CD1c-positive myeloid dendritic cell (primary cell): ENCODE measurements at regions not wholly inside any gene's neighbourhood (a gene's known extent, or its start where the extent isn't known, plus 50 kb on each side); places are given as distances from the start of the nearest gene placed in this dataset.

Experiments used
- DNase-seq: peaks from one replicate; pipeline ENCODE4 v3.0.0-alpha.2; 2016; ENCODE audit errors: extremely low spot score

DNA sequence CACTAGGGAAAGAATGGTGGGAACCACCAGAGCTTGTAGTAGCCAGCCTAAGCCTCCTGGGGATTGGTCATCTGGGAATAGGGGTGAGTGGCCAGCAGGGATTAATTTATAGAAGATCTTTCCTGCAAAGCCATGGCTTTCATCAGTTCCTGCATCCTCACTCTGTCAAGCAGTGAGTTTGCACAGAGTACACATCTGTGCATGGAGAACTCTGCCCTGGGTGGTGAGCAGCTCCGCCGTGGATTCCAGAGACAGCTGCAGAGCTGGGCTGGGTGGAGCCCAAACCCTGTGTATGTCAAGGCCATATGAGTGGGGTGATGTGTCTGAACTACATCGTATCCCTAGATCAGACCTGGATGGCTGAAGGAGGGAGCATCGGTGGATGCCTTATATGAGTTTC, 182.2 kb downstream of the GLI2 start:
- DNase-seq: no peak

DNA sequence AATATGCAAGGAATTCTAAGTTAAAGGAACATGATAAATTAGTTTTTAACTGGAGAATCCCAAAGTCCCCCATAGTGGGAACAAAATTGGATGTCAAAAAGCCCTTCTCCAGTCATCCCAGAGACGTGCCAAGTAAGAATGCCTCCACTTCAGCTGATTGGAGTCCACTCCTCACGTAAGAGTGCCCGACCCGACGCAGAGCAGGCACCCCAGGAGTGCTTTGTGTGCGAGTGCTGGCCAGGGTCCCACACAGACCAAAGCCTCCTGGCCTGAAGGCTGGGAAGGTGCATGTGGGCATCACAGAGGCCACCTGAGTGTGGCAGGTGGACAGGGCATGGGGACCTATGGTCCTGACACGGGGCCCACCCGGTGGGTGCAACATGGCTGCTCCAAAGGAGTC, 183.5 kb downstream of the GLI2 start:
- no peak for DNase-seq

DNA sequence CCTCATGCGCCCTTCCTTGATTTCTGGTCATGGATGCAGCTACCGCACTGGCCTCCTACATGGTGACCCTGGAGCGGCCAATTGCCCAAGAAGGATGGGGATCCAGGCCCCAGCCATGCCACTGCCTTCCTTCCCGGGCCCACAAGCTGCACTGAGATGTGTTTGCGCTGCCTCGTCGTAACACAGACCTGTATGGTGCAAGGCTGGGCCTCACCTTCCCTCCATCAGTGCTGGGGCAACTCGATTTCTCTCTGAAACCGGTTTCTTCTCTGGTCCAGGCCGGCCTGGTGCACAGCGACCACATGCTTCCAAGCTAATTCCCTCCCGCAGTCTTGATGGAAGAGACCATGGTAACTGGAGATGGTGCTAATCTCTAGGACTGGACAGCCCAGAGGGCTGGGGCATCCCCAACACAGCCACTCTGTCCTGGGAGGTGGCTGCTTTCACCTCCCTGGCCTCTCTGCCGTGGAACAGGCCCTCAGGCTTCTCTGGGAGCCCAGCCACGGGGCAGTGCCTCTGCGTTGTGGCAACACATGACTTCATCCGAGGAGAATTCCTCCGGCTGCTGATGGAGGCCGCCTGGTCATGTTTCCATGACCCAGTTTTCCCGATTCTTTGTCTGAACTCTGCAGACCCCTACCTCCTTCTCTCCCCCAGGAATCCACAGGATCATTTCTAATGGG, 184.2 kb downstream of the GLI2 start:
- DNase-seq: no peak

DNA sequence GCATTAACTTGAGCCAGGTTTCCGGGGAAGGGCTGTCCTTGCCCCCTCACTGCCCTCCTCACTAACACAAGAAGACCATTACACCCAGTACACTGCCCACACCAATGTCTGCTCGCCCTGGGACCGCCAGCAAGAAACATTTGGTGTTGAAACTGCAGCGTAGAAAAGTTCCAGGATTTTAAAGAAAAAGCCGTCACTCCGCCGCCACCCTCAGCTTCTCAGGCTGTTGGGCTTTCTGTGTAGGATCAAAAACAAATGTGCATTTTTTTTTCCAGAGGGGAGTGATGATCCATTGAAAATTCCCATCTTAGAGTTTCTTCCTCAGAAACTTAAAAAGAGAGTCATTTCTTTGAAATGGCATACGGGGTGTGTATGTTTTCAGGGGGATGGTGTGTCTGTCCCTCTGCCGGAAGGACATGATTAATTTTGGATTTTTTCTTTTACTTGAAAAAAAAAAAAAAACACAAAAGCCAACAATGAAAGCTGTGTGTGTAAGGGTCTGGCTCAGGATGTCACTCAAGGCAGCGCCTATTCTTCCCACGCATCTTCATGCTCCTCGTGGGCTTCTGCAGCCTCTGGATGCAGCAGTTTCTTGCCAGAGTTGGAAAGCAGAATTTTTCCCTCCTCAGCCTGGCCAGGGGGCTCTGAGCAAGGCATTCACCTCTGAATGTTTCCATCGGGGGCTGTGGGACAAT, 184.9 kb downstream of the GLI2 start:
- no peak for DNase-seq

DNA sequence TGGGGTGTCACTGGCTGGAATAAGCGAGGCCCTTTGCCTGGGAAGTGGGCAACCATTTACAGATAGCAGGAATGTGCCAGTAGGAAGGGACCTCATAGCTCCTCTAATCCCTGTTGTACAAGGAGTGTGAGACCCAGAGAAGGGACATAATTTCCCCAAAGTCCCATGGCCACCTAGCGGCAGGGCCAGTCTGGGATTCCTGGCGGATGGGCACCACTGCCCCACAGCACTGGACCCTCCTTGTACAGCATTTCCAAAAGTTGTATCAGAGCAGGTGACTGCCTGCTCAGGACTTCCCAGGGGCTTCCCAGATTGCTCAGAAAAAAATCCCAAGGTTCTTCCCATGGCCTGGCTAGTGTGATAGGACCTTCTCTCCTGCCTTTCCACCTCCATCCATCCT, 185.8 kb downstream of the GLI2 start:
- no peak for DNase-seq

DNA sequence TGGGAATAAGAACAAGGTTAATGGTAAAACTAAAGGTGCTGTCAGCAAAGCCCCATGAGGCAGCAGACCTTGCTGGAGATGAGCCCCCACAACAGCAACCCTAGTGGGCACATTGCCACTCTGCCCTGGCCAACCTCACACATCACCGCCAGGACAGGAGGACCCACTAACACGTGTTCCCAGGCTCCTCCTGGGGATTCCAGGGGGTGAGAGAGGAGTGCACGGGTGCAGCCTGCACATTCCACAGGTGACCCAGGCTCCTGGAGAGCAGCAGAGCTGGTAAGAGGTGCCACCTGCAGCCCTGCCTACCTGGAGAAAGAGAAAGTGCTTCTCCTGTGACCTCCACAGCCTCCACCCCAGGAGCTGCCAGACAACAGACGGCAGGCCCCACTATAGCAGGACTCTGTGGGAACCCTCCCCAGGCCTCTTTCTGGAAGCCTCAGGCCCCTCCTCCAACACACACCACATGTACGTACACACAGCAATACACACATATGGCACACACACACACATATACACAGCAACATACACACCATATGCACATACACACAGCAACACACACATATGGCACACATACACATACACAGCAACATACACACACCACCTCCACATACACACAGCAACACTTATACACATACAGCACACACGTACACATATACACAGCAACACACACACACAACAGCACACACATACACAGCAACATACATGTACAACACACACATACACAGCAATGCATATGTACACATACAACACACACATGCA, 187.1 kb downstream of the GLI2 start:
- no peak for DNase-seq

DNA sequence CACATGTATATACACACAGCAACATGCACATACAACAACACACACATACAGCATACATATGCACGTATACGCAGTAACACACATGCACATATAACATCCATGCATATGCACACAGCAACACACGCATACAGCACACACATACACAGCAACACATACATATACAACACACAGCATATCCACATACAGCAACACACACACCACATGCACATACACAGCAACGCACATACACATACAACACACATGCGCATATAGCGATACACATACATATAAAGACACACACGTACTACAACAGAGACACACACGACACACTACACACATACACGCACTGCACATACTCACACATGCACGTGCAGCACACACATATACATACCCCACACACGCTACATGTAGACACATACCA, 187.8 kb downstream of the GLI2 start:
- no peak for DNase-seq

DNA sequence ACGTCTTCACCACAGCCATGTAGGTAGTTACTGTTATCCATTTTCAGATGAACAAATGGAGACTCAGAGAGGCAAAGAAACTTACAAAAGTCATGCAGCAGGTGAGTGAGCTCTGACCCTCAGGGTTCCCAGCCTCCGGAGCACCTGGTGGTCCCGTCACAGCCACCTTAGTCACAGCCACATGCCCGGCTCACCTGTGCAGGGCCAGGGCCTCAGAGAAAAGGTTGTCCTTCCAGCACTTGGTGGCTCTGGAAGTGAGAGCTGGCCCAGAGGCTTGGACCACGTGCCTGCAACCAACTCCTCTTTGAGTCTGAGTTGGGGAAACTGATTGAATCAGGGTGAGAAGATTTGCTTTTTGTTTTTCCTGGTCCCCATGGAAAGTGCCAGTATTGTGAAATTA, 189.3 kb downstream of the GLI2 start:
- DNase-seq: no peak

DNA sequence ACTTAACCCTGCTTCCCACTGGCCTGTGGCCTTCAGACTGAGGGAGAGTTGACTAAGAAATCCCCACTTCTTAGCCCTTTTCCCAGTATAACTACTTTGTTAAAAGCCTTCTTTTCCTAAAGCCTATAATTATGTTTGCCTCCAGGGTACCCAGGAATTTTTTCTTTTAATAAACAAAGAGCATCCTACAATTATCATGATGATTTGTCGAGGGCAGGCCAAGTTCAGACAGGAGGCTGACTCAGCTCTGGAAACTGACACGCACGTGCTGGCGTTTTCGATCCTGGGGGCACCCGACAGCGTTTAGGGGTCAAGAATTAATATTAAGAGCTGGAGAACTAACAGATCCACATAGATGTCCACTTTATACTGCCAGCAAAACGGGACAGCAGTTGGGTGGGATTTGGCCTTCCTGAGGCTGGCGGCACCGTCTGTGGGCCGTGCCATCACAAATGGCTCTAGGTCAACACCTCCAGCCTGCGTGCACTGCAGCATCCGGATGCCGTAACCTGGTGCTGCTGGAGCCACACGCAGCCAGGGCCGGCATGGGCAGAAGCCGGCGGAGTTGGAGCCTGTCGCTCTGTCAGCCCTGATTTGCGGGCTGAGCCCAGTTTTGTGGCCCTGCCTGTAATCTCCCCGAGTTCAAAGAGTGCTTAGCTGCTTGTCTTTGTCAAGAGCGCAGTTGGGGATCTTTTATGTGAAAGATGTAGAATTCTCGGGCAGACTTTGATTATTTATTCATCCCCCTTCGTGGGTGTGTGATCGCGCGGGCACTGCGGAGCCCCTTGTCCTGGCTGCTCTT, 191.0 kb downstream of the GLI2 start:
- DNase-seq: no peak

DNA sequence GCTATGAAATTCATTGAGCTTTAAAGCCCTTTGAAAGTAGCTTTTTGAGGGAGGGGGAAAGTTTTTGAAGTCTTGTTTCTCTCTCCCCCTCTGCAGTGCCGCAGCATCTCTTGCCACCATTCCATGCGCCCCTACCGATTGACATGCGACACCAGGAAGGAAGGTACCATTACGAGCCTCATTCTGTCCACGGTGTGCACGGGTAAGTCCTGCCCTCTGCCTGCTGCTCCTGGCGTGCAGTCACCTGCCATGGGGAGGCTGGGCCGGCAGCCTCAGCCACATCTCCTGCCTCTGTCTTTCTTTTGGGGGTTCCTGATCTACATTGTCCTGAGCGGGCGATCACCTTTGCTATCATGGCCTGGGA, 191.6 kb downstream of the GLI2 start:
- no peak for DNase-seq

DNA sequence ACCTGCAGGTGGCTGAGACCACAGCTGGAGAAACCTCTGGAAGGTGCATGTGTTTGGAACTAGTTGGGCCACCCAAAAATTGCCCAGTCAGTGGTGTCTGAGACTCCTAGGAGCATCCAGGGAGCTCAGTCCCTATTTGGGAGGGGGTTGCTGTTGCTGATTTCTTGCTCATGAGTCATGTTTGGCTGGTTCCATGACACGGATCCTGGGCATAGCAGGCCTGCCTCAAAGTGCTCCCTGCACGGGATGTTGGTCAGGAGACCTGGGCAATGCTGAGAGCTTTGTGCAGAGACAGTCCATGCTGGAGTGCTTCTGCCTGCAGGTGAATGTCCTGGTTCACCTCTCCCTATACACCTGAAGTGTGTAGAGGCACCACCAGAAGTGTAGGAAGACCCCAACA, 194.2 kb downstream of the GLI2 start:
- no peak for DNase-seq

DNA sequence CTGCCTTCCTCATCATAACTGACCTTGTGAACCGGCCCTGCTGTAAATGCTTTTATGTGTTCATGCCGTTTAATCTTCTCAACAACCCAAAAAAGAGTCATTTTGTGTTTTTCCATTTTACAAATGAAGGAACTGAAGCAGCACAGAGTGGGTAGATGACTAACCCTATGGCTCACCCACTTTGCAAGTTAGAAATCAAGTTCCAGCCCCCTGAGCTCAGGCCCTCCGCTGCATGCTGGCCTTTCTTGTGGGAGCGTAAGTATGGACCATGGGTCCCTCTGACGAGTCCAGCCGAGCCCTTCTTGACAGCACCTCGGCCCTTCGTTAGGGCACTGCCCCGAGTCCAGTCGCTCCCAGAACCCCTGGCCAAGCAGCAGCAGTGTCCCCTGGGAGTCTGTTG, 194.6 kb downstream of the GLI2 start:
- DNase-seq: no peak

DNA sequence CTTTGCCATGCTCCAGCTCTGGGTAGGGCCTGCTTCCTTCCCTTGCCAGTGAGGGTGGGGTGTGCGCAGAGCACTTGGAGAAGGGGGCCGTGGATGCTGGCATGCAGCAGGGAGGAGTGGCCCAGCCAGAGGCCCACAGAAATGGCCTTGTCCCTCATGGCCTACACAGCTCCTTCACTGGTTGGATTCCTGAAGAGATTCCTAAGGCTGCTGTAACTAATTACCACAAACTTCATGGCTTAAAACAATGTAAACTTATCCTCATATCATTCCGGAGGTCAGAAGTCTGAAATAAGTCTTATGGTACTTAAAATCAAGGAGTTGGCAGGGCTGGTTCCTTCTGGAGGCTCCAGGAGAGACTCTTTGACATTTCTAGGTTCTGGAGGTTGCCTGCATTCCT, 195.2 kb downstream of the GLI2 start:
- no peak for DNase-seq

DNA sequence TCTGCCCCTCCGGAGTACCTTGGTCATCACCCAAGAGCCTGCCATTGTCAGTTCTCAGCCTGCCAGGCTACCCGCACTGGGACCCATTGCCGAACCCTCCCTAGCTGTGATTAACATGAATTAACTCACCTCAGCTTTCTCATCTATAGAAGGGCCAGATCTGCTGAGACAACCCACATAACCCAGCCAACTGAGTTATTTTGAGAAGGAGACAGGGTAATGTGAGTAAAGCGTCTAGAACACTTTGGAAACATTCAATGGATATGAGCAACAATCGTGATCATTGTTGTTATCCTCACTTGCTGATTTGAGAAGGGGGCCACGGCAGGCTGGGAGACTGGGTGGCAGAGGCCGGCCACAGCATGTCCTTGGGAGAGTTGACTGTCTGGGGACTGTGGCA, 196.8 kb downstream of the GLI2 start:
- no peak for DNase-seq

DNA sequence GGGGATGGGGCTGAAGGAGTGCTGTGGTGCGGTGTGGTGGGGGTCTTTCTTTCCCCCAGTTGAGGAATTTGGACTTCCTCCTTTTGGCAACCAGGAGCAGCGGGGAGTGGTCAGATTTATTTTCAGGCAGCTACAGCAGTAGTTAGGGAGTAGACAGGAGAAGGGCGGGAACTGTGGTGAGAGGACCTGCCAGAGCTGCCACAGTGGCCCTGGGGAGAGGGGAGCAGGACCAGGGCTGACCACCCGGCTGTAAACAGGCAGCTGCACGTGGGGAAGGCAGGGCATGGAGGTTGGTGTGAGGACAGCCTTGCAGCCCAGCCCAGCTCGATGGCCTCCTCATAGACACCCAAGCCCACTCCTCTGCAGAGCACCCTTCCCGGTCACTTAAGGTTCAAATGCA, 197.2 kb downstream of the GLI2 start:
- no peak for DNase-seq

DNA sequence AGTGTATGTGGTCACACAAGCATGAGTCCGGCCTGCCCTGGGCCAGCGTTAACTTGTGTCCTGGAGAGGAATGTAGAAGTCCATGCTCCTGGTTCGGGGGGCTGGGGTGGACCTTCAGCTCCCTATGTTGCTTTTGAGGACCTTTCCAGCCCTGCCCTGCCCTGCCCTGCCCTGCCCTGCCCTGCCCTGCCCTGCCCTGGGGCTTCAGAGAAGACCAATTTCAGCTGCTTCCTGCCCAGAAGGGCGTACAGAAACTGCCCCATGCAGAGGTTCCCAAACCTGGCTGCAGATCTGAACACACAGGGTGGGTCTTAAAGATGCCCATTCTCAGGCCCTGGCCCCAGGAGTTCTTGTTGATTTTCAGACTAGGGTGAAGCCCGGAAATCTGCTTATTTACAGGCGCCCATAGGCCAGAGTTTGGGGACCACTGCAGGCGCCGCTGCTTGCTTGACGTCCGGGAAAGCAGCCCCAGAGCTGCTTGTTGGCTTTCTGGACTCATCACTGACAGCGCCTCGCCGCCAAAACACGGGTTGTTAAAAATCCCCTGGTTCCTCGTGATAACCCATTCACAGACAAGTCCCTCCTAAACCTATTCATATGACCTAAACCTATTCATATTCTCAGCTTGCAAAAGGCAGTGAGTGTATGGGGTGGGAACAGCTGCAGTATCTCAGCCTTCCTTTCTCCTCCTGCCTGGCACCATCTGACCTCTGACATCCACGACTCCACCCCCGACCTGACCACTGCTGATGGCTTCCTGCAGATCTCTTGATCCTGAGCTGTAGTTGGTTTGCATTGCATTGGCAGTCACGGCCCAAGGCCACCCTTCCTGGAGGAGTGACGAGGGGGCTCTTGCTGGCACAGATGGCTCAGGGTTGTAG, 198.3 kb downstream of the GLI2 start:
- DNase-seq: no peak

DNA sequence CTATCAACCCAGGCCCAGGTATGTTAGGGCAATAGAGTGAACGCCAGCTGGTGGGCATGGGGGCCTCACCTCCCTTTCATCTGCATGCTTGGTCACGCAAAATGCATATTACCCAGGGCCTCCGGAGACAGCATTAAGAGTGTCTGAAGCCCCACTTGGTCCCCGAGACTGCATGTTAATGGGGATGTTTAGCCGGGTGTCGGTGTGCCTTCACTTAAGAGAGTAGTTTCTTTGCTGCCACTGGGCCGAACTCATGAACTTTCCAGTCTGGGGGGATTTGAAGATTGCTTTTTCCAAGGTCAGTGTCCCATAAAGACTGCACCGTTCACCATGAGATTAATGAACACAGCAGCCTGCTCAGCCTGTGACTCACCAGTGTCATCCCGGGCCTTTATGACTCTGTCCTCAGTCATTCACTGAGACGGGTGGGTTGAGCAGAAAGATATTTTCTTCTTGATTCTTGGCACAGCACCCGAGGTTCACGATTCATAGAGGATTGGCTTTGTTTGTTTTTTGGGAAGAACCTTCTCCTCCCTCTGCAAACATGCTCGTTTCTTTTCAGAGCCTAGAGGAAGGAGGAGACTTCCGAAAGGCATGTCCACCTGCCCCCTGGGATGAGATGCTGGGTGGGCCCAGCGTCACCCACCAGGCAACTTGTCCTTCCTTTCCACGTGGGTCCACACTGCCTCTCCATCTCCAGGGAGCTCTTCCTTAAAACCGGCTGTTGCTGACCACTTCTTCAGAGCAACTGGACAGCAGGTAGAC, 199.1 kb downstream of the GLI2 start:
- DNase-seq: no peak

DNA sequence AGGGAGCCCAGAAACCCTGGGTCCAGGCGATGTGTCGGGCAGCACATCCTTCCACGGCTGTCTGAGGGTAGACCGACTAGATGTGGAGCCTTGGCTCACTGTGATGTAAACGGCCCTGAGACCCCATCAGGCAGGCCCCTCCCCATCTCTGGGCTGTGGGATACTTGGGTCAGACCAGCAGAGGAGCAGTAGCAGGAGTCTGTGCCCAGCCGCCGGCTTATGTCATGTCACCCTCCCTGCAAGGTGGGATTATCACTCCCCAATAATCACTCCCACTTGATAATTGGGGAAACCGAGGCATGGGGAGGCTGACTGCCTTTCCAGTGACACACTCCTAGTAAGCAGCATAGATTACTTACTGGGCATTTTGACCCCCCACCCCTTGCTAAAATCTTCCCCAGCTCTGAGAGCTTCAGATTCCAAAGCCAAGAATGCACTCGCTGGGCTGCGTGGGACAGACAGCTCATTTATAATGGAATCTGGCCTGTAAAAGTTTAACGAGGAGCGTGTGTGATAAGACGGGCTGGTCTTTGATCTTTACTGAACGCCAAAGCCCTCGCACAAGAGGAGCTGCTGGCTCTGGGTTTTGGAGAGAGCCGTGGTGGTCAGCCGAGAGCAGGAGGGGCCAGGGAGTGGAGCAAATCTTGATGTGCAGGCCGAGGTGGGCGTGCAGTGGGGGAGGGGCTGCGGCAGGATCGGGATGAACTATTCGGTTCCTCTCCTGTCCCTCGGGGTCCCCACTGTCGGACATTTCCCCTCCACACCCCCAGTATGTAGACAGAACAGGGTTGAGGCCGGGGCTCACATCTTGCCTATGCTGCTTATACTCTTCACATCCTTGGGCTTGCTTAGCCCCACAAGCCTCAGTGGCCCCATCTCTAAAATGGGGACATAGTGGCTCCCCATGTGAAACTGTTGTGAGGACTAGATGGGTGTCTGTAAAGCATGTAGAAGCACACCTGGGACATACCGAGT, 200.0 kb downstream of the GLI2 start:
- no peak for DNase-seq
